ENCODE measurements at regions not wholly inside any gene's neighbourhood (a gene's known extent, or its start where the extent isn't known, plus 50 kb on each side); places are given as distances from the start of the nearest gene placed in this dataset.

DNA sequence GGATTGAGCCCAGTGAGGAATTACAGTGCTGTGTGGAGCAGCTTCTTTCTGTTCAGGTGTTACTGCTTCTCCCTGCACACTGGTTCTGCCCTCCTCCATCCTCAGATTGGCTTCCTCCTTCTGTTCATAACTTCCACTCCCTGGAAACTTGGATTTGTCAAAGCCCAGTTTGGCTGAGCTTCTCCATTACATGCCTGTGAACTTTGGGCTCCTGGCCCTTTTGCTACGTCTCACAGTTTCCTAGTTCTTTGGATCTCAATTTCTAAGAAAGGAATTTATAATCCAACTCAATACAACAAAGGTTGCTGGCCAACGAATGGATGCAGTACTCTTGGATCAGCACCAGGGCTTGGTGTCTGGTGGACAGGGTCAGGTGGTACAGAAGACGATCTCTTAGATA is 318.1 kb downstream of the RPS24 start:
- TF ChIP-seq, protein P1, sequence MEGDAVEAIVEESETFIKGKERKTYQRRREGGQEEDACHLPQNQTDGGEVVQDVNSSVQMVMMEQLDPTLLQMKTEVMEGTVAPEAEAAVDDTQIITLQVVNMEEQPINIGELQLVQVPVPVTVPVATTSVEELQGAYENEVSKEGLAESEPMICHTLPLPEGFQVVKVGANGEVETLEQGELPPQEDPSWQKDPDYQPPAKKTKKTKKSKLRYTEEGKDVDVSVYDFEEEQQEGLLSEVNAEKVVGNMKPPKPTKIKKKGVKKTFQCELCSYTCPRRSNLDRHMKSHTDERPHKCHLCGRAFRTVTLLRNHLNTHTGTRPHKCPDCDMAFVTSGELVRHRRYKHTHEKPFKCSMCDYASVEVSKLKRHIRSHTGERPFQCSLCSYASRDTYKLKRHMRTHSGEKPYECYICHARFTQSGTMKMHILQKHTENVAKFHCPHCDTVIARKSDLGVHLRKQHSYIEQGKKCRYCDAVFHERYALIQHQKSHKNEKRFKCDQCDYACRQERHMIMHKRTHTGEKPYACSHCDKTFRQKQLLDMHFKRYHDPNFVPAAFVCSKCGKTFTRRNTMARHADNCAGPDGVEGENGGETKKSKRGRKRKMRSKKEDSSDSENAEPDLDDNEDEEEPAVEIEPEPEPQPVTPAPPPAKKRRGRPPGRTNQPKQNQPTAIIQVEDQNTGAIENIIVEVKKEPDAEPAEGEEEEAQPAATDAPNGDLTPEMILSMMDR (conservative IDR thresholded peaks at IDR 0.05; ENCODE audit: low read length), result no peak
- TF ChIP-seq EZH2phosphoT487 (IDR thresholded peaks at IDR 0.05; ENCODE audit: borderline replicate concordance, low read depth, low read length), result no peak

Data from OCI-LY7 (cell line).